Liver (tissue), 8 donors: ENCODE measurements at regions not wholly inside any gene's neighbourhood (a gene's known extent, or its start where the extent isn't known, plus 50 kb on each side); places are given as distances from the start of the nearest gene placed in this dataset.

Experiments
- DNase-seq: peaks from one replicate; pipeline ENCODE4 v3.0.0-alpha.2; 2017; ENCODE audit warnings: low spot score
- H3K27ac ChIP-seq, 2 donors: one replicate each; pipeline ENCODE4 v1.7.0; 2013; ENCODE audit warnings: inconsistent platforms in 2 of 2, low read length in 2 of 2, control low read depth in 1 of 2, low read depth in 1 of 2, mild to moderate bottlenecking in 1 of 2
- H3K27me3 ChIP-seq, 4 donors: one replicate each; pipeline versions ENCODE4 v1.6.1 to v1.7.0; 2013; ENCODE audit warnings: low read length in 3 of 4, inconsistent platforms in 1 of 4, mild to moderate bottlenecking in 1 of 4, moderate library complexity in 1 of 4; ENCODE audit not compliant: control insufficient read depth in 4 of 4, insufficient read depth in 4 of 4
- H3K36me3 ChIP-seq, 4 donors: one replicate each; pipeline versions ENCODE4 v1.6.1 to v1.7.0; 2013; ENCODE audit warnings: low read length in 3 of 4, mild to moderate bottlenecking in 3 of 4, low read depth in 1 of 4, moderate library complexity in 1 of 4; ENCODE audit not compliant: control insufficient read depth in 4 of 4, insufficient read depth in 3 of 4
- H3K4me1 ChIP-seq, 4 donors: one replicate each; pipeline versions ENCODE4 v1.6.1 to v1.7.0; 2013; ENCODE audit warnings: low read length in 3 of 4, mild to moderate bottlenecking in 3 of 4, moderate library complexity in 1 of 4; ENCODE audit not compliant: control insufficient read depth in 4 of 4, insufficient read depth in 4 of 4
- H3K4me3 ChIP-seq, 3 donors: one replicate each; pipeline versions ENCODE4 v1.6.1 to v1.7.0; 2013; ENCODE audit warnings: low read length in 3 of 3, control low read depth in 1 of 3, low read depth in 1 of 3, mild to moderate bottlenecking in 1 of 3
- H3K9ac ChIP-seq, 2 donors: one replicate each; pipeline ENCODE4 v1.7.0; 2013; ENCODE audit warnings: low read length in 2 of 2, mild to moderate bottlenecking in 2 of 2, moderate library complexity in 2 of 2, control low read depth in 1 of 2, low read depth in 1 of 2
- H3K9me3 ChIP-seq, 4 donors: one replicate each; pipeline versions ENCODE4 v1.6.1 to v1.7.0; 2013; ENCODE audit warnings: low read length in 3 of 4; ENCODE audit not compliant: control insufficient read depth in 4 of 4
- EGR1 ChIP-seq, 2 donors: IDR thresholded peaks; 2 replicates each; pipeline ENCODE4 v1.6.1; 2016 to 2018; ENCODE audit warnings: antibody characterized with exemption in 2 of 2, low read depth in 2 of 2
- FOXA1 ChIP-seq: IDR thresholded peaks from 2 replicates; pipeline ENCODE4 v1.6.1; 2016; ENCODE audit warnings: antibody characterized with exemption
- FOXA2 ChIP-seq: IDR thresholded peaks from 2 replicates; pipeline ENCODE4 v1.6.1; 2016; ENCODE audit warnings: antibody characterized with exemption
- GABPA ChIP-seq, 2 donors: IDR thresholded peaks in 1 of 2; conservative IDR thresholded peaks in 1 of 2; 2 replicates each; pipeline ENCODE4 v1.6.1; 2016; ENCODE audit warnings: antibody characterized with exemption in 2 of 2, mild to moderate bottlenecking in 1 of 2, moderate library complexity in 1 of 2
- HNF4A ChIP-seq, 2 donors: conservative IDR thresholded peaks; 2 replicates each; pipeline ENCODE4 v1.6.1; 2016; ENCODE audit warnings: antibody characterized with exemption in 2 of 2, mild to moderate bottlenecking in 2 of 2
- HNF4G ChIP-seq: IDR thresholded peaks from 2 replicates; pipeline ENCODE4 v1.6.1; 2016; ENCODE audit warnings: antibody characterized with exemption
- JUND ChIP-seq, 2 donors: IDR thresholded peaks; 2 replicates each; pipeline ENCODE4 v1.6.1; 2016; ENCODE audit warnings: antibody characterized with exemption in 2 of 2
- NR2F2 ChIP-seq: IDR thresholded peaks from 2 replicates; pipeline ENCODE4 v1.6.1; 2016; ENCODE audit warnings: antibody characterized with exemption
- RAD21 ChIP-seq, 2 donors: IDR thresholded peaks; 2 replicates each; pipeline ENCODE4 v1.6.1; 2016; ENCODE audit warnings: antibody characterized with exemption in 2 of 2, mild to moderate bottlenecking in 2 of 2
- RXRA ChIP-seq, 2 donors: IDR thresholded peaks; 2 replicates each; pipeline ENCODE4 v1.6.1; 2017 to 2018; ENCODE audit warnings: antibody characterized with exemption in 2 of 2, mild to moderate bottlenecking in 1 of 2
- SP1 ChIP-seq: IDR thresholded peaks from 2 replicates; pipeline ENCODE4 v1.6.1; 2018; ENCODE audit warnings: antibody characterized with exemption, mild to moderate bottlenecking
- TAF1 ChIP-seq: conservative IDR thresholded peaks from 2 replicates; pipeline ENCODE4 v1.6.1; 2016; ENCODE audit warnings: antibody characterized with exemption, mild to moderate bottlenecking
- YY1 ChIP-seq: IDR thresholded peaks from 2 replicates; pipeline ENCODE4 v1.6.1; 2016; ENCODE audit warnings: antibody characterized with exemption, mild to moderate bottlenecking
- WGBS: extraction: QIAGEN DNeasy Blood & Tissue Kit; methylation state at CpG from one replicate; pipeline ENCODE4 v1.1.7; 2013; 5-methylcytosine and 5-hydroxymethylcytosine counted together
- TF ChIP-seq, protein P1 (sequence below): IDR thresholded peaks from 2 replicates; pipeline ENCODE4 v1.6.1; 2016; ENCODE audit warnings: antibody characterized with exemption, mild to moderate bottlenecking
- TF ChIP-seq, protein P2 (sequence below): IDR thresholded peaks from 2 replicates; pipeline ENCODE4 v1.6.1; 2016; ENCODE audit warnings: antibody characterized with exemption
- TF ChIP-seq, protein P3 (sequence below): IDR thresholded peaks from 2 replicates; pipeline ENCODE4 v1.6.1; 2016; ENCODE audit warnings: antibody characterized with exemption
- TF ChIP-seq, protein P4 (sequence below): fragments of 150-350 bp; IDR thresholded peaks from 2 replicates; pipeline ENCODE4 v1.5.1; 2017; ENCODE audit warnings: improper control_type of control experiment, low read depth, low read length; ENCODE audit not compliant: missing input control
- donor health status: healthy.
- donor health status: healthy.
- donor health status: healthy.
- donor health status: healthy.
- donor health status: healthy.

DNA sequence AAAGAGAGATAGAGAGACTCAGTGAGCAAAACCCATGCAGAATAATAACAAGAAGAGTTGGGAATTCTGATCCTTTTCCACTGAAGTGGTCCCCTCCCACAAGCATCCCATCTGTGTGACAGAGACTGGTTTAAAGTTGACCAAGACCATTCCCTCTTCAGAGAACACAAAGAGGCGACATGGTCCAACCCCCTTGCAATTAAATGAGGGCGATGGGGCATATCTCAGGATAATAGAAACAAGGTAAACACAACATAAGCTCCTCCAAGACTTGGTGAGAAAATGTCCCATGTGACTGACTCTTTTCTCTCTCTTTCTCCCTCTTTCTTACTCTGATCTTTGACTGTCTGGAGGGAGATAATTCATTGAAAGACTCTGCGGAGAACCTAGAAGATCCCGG, 526.7 kb downstream of the SOX11 start:
- H3K4me1 ChIP-seq: no peaks in the 10 kb centered on the region
- no peak overlapping the region for H3K9ac ChIP-seq
- no peaks in the 10 kb centered on the region for H3K9me3 ChIP-seq
- WGBS: 87% methylated on average over 4 of the region's 4 CpGs
- TF ChIP-seq RXRA (IDR thresholded peaks at IDR 0.05): no peak
- no peak for TF ChIP-seq YY1
- no peak for TF ChIP-seq HNF4G
- TF ChIP-seq NR2F2: no peak
- no peak for TF ChIP-seq RAD21 (IDR thresholded peaks at IDR 0.05)
- no peak for TF ChIP-seq TAF1
- no peak for TF ChIP-seq GABPA (IDR thresholded peaks at IDR 0.05 in 1 of 2, conservative IDR thresholded peaks at IDR 0.05 in 1 of 2)
- no peak for TF ChIP-seq FOXA2
- TF ChIP-seq, protein P1, sequence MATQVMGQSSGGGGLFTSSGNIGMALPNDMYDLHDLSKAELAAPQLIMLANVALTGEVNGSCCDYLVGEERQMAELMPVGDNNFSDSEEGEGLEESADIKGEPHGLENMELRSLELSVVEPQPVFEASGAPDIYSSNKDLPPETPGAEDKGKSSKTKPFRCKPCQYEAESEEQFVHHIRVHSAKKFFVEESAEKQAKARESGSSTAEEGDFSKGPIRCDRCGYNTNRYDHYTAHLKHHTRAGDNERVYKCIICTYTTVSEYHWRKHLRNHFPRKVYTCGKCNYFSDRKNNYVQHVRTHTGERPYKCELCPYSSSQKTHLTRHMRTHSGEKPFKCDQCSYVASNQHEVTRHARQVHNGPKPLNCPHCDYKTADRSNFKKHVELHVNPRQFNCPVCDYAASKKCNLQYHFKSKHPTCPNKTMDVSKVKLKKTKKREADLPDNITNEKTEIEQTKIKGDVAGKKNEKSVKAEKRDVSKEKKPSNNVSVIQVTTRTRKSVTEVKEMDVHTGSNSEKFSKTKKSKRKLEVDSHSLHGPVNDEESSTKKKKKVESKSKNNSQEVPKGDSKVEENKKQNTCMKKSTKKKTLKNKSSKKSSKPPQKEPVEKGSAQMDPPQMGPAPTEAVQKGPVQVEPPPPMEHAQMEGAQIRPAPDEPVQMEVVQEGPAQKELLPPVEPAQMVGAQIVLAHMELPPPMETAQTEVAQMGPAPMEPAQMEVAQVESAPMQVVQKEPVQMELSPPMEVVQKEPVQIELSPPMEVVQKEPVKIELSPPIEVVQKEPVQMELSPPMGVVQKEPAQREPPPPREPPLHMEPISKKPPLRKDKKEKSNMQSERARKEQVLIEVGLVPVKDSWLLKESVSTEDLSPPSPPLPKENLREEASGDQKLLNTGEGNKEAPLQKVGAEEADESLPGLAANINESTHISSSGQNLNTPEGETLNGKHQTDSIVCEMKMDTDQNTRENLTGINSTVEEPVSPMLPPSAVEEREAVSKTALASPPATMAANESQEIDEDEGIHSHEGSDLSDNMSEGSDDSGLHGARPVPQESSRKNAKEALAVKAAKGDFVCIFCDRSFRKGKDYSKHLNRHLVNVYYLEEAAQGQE: no peak
- TF ChIP-seq, protein P2, sequence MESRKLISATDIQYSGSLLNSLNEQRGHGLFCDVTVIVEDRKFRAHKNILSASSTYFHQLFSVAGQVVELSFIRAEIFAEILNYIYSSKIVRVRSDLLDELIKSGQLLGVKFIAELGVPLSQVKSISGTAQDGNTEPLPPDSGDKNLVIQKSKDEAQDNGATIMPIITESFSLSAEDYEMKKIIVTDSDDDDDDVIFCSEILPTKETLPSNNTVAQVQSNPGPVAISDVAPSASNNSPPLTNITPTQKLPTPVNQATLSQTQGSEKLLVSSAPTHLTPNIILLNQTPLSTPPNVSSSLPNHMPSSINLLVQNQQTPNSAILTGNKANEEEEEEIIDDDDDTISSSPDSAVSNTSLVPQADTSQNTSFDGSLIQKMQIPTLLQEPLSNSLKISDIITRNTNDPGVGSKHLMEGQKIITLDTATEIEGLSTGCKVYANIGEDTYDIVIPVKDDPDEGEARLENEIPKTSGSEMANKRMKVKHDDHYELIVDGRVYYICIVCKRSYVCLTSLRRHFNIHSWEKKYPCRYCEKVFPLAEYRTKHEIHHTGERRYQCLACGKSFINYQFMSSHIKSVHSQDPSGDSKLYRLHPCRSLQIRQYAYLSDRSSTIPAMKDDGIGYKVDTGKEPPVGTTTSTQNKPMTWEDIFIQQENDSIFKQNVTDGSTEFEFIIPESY: no peak
- TF ChIP-seq EGR1 (IDR thresholded peaks at IDR 0.05; ENCODE audit: low read depth in 2 of 2): no peak
- TF ChIP-seq, protein P3, sequence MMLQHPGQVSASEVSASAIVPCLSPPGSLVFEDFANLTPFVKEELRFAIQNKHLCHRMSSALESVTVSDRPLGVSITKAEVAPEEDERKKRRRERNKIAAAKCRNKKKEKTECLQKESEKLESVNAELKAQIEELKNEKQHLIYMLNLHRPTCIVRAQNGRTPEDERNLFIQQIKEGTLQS: no peak
- no peak for TF ChIP-seq JUND (IDR thresholded peaks at IDR 0.05)
- no peak for TF ChIP-seq HNF4A (conservative IDR thresholded peaks at IDR 0.05)
- no peak for TF ChIP-seq FOXA1
- no peak for TF ChIP-seq SP1
- TF ChIP-seq, protein P4, sequence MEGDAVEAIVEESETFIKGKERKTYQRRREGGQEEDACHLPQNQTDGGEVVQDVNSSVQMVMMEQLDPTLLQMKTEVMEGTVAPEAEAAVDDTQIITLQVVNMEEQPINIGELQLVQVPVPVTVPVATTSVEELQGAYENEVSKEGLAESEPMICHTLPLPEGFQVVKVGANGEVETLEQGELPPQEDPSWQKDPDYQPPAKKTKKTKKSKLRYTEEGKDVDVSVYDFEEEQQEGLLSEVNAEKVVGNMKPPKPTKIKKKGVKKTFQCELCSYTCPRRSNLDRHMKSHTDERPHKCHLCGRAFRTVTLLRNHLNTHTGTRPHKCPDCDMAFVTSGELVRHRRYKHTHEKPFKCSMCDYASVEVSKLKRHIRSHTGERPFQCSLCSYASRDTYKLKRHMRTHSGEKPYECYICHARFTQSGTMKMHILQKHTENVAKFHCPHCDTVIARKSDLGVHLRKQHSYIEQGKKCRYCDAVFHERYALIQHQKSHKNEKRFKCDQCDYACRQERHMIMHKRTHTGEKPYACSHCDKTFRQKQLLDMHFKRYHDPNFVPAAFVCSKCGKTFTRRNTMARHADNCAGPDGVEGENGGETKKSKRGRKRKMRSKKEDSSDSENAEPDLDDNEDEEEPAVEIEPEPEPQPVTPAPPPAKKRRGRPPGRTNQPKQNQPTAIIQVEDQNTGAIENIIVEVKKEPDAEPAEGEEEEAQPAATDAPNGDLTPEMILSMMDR: no peak
- no peak for DNase-seq
- H3K27me3 ChIP-seq: no peaks in the 10 kb centered on the region
- H3K36me3 ChIP-seq: no peaks in the 10 kb centered on the region
- H3K27ac ChIP-seq: no peak overlapping the region
- H3K4me3 ChIP-seq: no peak overlapping the region

DNA sequence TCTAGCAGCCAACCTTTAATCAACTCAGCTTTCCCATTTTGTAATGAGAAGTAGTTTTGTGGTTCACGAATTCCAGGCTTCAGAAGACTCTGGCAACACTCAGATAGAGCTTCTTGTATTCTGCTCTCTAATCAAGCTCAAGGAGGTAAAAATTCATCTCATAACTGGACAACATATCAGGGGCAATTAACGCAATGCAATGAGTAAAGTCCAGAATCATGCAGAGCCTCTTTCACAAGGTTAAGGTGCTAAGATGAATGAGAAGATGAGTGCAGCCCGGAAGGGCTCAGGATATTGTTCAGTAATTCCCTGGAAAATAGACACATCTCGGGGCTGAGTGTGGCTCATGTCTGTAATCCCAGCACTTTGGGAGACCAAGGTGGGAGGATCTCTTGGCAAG, 527.7 kb downstream of the SOX11 start:
- WGBS: 87% methylated on average over 4 of the region's 4 CpGs

More for the DNA sequence above, 527.7 kb downstream of the SOX11 start:
- Histone ChIP-seq H3K9ac (no peak overlapping the region), H3K27me3 (no peaks in the 10 kb centered on the region), H3K4me3 (no peak overlapping the region), H3K9me3 (no peaks in the 10 kb centered on the region), H3K36me3 (no peaks in the 10 kb centered on the region), H3K27ac (no peak overlapping the region), H3K4me1 (no peaks in the 10 kb centered on the region)
- TF ChIP-seq YY1 (no peak), RAD21 (IDR thresholded peaks at IDR 0.05) (no peak), EGR1 (IDR thresholded peaks at IDR 0.05; ENCODE audit: low read depth in 2 of 2) (no peak), GABPA (IDR thresholded peaks at IDR 0.05 in 1 of 2, conservative IDR thresholded peaks at IDR 0.05 in 1 of 2) (no peak), TAF1 (no peak), NR2F2 (no peak), HNF4A (conservative IDR thresholded peaks at IDR 0.05) (no peak), HNF4G (no peak), JUND (IDR thresholded peaks at IDR 0.05) (no peak), FOXA1 (no peak), FOXA2 (no peak)
- TF ChIP-seq, protein P2: no peak
- TF ChIP-seq, protein P4: no peak
- TF ChIP-seq, protein P3: no peak
- DNase-seq: no peak
